Neural cell (in vitro differentiated cells): ENCODE measurements at regions not wholly inside any gene's neighbourhood (a gene's known extent, or its start where the extent isn't known, plus 50 kb on each side); places are given as distances from the start of the nearest gene placed in this dataset.

Experiments used
- CTCF ChIP-seq: fragments of 450-650 bp; IDR thresholded peaks from 2 replicates; pipeline ENCODE4 v1.5.1; 2014; ENCODE audit warnings: antibody characterized with exemption, mild to moderate bottlenecking, moderate library complexity; ENCODE audit not compliant: poor library complexity, severe bottlenecking
- EP300 ChIP-seq: fragments of 450-650 bp; conservative IDR thresholded peaks from 2 replicates; pipeline ENCODE4 v1.6.1; 2014; ENCODE audit warnings: antibody characterized with exemption, mild to moderate bottlenecking, moderate library complexity; ENCODE audit not compliant: poor library complexity, severe bottlenecking
- POLR2AphosphoS5 ChIP-seq: IDR thresholded peaks from 2 replicates; pipeline ENCODE4 v1.6.1; 2012
- SMC3 ChIP-seq: fragments of 450-650 bp; conservative IDR thresholded peaks from 2 replicates; pipeline ENCODE4 v1.6.1; 2014; ENCODE audit warnings: antibody characterized with exemption, mild to moderate bottlenecking, moderate library complexity; ENCODE audit not compliant: poor library complexity

GRCh38 chr20:6993011-6993410, 225.5 kb downstream of the BMP2 start:
- no peak for TF ChIP-seq SMC3
- TF ChIP-seq EP300: no peak
- TF ChIP-seq POLR2AphosphoS5: no peak
- no peak for TF ChIP-seq CTCF
